HG02885 (cell line): ENCODE measurements at regions not wholly inside any gene's neighbourhood (a gene's known extent, or its start where the extent isn't known, plus 50 kb on each side); places are given as distances from the start of the nearest gene placed in this dataset.

Experiments
- ATAC-seq: cut with Tn5 transposase; IDR thresholded peaks from one replicate; pipeline ENCODE4 v1.9.1; 2021; ENCODE audit warnings: mild to moderate bottlenecking; ENCODE audit not compliant: unreplicated experiment, poor library complexity

DNA sequence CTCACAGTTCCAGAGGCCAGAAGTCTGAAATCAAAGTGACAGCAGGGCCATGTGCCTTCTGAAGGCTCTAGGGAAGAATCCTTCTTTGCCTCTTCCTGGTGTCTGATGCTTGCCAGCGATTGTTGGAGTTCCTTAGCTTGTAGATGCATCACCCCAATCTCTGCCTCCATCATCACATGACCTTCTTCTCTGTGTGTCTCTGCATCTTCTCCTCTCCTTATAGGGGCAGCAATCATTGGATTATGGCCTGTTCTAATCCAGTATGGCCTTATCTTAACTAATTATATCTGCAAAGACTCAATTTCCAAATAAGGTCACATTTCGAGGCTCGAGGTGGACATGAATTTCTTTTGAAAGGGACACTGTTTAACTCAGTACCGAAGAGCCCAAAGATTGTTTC is 71.7 kb upstream of the RAI2 start:
- no peak for ATAC-seq

DNA sequence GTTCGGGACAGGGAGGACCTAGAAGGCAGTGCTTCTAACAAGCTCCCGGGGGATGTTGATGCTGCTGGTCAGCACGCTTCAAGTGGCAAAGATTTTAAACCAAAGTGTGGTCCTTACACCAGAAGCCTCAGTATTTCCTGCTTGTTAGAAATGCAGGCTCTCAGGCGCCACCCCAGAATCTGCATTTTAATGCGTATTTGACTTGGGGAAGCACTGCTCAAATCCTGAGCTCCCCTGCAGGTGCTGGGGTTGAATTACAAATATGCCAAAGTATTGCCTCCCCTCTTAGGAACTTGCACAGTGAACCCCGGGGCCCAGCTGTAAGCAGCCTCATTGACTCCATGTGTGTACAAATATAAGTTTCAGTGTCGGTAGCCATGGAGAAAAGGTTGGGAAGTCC is 70.8 kb upstream of the RAI2 start:
- ATAC-seq = no peak

DNA sequence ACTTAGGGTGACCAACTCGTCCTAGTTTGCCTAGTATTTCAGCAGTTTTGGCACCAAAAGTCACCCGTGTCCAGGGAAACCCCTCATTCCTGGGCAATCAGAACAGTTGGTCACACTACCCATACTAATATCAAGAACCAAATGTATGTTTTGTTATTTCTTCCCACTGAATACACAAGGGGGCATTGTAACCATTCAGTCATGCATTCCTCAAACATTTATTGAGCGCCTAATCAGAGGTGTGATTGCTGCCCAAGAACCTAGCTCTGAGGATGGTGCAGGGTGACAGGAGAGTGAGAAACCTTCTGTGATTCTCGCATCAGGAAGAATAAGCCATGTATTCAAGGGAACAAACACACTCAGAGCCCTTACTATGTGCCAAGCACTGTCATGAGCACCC is 69.8 kb upstream of the RAI2 start:
- ATAC-seq = no peak

DNA sequence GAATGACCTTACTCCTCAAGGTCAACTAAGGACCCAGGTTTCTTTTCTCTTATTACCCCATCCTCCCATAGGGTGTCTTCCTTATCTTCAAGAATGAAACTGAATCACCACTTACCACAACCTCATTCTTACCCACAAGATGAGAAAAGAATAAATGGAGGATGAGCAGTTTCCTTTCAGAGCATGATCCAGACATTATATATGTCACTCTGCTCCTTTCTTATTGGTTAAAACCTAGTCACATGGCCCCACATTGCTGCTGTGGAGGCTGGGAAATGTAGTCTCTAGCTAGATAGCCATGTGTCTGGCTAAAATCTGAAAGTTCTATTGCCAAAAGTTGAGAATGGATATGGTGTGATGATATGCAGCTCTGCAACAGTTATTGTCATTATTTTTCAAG is 62.4 kb upstream of the RAI2 start:
- no peak for ATAC-seq

DNA sequence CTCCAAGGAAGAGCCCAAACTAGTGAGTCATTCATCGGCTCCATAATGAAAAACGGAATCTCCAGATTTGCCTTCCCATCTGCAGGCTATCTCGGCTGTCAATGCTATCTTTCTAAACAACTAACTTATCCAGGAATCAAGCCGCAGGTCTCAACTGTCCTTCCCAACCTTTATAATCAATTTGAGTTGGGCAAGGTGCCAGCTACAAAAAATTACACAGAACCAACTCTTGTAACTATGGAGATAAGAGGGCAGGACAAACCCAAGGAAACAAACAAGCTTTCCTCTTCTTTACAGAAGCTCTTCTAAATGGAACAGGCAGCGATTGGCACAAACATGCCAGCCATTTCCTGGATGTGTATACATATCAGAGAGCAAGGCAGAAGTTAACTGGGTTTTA is 61.2 kb upstream of the RAI2 start:
- no peak for ATAC-seq

DNA sequence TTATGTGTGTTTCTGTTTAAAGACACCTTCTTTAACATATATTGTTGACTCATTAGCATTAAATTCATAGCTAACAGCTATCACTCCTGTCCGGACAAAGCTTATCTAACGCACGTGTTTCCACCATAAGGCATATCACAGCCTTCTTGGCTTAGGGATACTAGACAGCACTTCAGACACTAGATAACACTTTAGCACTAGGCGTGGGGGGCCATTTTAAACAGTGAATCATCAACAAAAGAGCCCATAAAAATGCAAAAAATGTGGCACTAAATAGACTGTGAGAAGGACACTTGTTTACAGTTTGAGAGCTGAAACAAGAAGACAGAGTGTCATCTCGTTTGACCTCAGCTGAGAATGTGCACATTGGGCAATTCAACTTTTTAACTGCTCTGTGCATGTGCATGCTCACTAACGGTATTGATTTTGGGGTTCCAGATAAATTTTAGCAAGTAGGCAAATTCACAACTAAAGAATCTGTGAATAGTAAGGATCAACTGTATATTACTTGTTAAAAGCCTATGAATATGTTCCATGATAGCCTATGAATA is 58.9 kb upstream of the RAI2 start:
- no peak for ATAC-seq

DNA sequence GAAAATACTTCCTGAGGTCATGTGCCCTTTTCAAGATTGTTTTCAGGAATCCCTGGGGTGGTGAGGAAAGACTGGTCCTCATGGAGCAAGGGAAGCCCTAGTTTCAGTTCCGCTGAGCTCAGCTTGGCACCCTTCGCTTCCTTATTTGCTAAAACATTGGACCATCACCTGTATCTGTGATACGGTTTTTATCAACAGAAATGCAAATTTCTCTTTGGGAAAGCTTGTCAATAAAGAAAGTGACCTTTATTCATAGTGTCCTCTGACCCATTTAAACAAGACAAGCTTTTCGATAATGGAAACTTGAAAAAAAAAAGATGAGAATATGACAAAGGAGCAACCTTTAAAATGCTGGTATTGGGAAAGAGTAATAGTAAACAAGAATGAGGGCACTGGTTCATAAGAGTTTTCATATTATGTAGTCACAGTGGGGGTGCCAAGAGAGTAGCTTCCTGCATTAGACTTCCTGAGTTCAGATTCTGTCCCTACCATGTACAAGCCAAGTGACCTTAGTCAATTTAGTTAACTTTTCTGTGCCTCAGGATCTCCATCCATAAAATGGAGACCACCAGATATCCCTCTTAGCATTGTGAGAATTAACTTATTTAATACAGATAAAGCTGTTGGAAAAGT is 57.0 kb upstream of the RAI2 start:
- no peak for ATAC-seq

DNA sequence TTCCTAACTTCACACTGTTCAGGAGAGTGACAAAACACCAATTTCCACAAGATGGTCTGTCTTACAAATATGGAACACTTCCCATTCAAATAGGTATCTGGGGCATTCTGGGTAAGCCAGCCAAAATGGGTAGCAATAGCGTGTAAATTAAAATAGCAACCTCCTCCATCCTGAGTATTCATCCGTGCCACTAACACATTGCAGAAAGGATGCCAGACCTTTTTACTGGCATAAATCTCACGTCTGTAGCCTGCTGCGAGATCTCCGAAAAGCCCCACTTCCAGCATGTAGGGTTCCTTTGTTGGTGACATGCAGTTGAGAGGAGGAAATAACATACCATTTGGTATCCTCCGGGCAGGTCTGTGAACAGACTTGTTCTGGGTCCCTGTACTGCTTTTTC is 52.7 kb upstream of the RAI2 start:
- no peak for ATAC-seq
